Rectal smooth muscle tissue (tissue), 1 donor: ENCODE measurements at regions not wholly inside any gene's neighbourhood (a gene's known extent, or its start where the extent isn't known, plus 50 kb on each side); places are given as distances from the start of the nearest gene placed in this dataset.

ENCODE experiments used
- H3K27ac ChIP-seq: one replicate; pipeline ENCODE4 v1.7.0; 2013; ENCODE audit warnings: low read depth, low read length, inconsistent platforms
- H3K27me3 ChIP-seq: one replicate; pipeline ENCODE4 v1.7.0; 2013; ENCODE audit warnings: low read length; ENCODE audit not compliant: control insufficient read depth, insufficient read depth
- H3K36me3 ChIP-seq: one replicate; pipeline ENCODE4 v1.7.0; 2013; ENCODE audit warnings: low read length; ENCODE audit not compliant: control insufficient read depth, insufficient read depth
- H3K4me1 ChIP-seq: one replicate; pipeline ENCODE4 v1.7.0; 2013; ENCODE audit warnings: low read length; ENCODE audit not compliant: control insufficient read depth, insufficient read depth
- H3K4me3 ChIP-seq: one replicate; pipeline ENCODE4 v1.7.0; 2013; ENCODE audit warnings: low read length
- H3K9ac ChIP-seq: one replicate; pipeline ENCODE4 v1.7.0; 2013; ENCODE audit warnings: low read length

DNA sequence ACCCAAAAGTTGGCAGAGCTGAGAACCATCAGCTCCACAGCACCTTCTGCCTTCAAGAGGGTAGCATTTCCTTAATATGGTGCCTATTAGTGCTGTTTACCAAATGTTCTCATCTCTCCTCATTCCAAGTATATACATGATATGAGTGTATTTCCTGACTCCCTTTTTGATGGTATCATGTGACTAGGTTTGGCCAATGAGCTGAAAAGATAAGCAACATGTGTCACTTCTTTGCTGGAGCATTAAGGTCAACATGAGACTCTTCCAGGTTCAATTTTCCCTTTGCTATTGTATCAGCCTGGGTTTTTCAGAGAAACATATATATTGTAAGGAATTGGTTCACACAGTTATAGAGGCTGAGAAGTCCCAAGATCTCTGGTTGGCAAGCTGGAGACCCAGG, 310.9 kb downstream of the HRH4 start:
- Histone ChIP-seq H3K9ac (no peak overlapping the region), H3K27ac (no peak overlapping the region), H3K4me1 (no peaks in the 10 kb centered on the region), H3K4me3 (no peak overlapping the region), H3K36me3 (no peaks in the 10 kb centered on the region), H3K27me3 (no peaks in the 10 kb centered on the region)

- Histone ChIP-seq H3K9ac (no peak overlapping the region), H3K36me3 (no peaks in the 10 kb centered on the region), H3K27me3 (no peaks in the 10 kb centered on the region), H3K4me1 (no peaks in the 10 kb centered on the region), H3K27ac (no peak overlapping the region), H3K4me3 (no peak overlapping the region)
Observed at GRCh38 chr18:24773101-24773500, 312.7 kb downstream of the HRH4 start.

- Histone ChIP-seq H3K4me1 (no peaks in the 10 kb centered on the region), H3K36me3 (no peaks in the 10 kb centered on the region), H3K4me3 (no peak overlapping the region), H3K27me3 (no peaks in the 10 kb centered on the region), H3K9ac (no peak overlapping the region), H3K27ac (no peak overlapping the region)
Observed at GRCh38 chr18:24776019-24776418, 315.6 kb downstream of the HRH4 start.

GRCh38 chr18:24778810-24779418, 318.5 kb downstream of the HRH4 start:
- Histone ChIP-seq H3K4me3 (no peak overlapping the region), H3K27me3 (no peaks in the 10 kb centered on the region), H3K36me3 (no peaks in the 10 kb centered on the region), H3K27ac (no peak overlapping the region), H3K4me1 (no peaks in the 10 kb centered on the region), H3K9ac (no peak overlapping the region)

- H3K9ac ChIP-seq, result no peak overlapping the region
- H3K36me3 ChIP-seq, result no peaks in the 10 kb centered on the region
- H3K27ac ChIP-seq, result no peak overlapping the region
- no peaks in the 10 kb centered on the region for H3K4me1 ChIP-seq
- no peak overlapping the region for H3K4me3 ChIP-seq
- H3K27me3 ChIP-seq, result no peaks in the 10 kb centered on the region
Observed at GRCh38 chr18:24782566-24782965, 322.1 kb downstream of the HRH4 start.

- no peaks in the 10 kb centered on the region for H3K4me1 ChIP-seq
- no peak overlapping the region for H3K27ac ChIP-seq
- no peak overlapping the region for H3K4me3 ChIP-seq
- H3K36me3 ChIP-seq, result no peaks in the 10 kb centered on the region
- H3K27me3 ChIP-seq, result no peaks in the 10 kb centered on the region
- no peak overlapping the region for H3K9ac ChIP-seq
Observed at GRCh38 chr18:24785019-24785418, 324.6 kb downstream of the HRH4 start.

- Histone ChIP-seq H3K4me3 (no peak overlapping the region), H3K4me1 (no peaks in the 10 kb centered on the region), H3K27ac (no peak overlapping the region), H3K9ac (no peak overlapping the region), H3K27me3 (no peaks in the 10 kb centered on the region), H3K36me3 (no peaks in the 10 kb centered on the region)
Observed at GRCh38 chr18:24786027-24786426, 325.6 kb downstream of the HRH4 start.

DNA sequence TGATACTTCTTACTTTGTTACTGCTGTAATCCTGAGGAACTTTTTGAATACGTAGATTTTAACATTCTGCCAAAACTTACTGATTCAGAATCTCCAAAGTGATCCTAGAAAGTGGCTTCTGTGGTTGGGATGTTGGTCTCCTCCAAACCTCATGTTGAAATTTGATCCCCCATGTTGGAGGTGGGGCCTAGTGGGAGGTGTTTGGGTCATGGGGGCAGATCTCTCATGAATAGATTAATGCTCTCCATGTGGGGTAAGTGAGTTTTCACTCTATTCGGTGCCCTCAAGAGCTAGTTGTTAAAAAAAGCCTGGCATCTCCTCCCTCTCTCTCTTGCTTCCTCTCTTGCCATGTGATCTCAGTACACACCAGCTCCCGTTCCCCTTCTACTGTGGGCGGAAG, 329.9 kb downstream of the HRH4 start:
- H3K36me3 ChIP-seq, result no peaks in the 10 kb centered on the region
- no peak overlapping the region for H3K27ac ChIP-seq
- H3K9ac ChIP-seq, result no peak overlapping the region
- H3K4me3 ChIP-seq, result no peak overlapping the region
- H3K27me3 ChIP-seq, result no peaks in the 10 kb centered on the region
- H3K4me1 ChIP-seq, result no peaks in the 10 kb centered on the region

DNA sequence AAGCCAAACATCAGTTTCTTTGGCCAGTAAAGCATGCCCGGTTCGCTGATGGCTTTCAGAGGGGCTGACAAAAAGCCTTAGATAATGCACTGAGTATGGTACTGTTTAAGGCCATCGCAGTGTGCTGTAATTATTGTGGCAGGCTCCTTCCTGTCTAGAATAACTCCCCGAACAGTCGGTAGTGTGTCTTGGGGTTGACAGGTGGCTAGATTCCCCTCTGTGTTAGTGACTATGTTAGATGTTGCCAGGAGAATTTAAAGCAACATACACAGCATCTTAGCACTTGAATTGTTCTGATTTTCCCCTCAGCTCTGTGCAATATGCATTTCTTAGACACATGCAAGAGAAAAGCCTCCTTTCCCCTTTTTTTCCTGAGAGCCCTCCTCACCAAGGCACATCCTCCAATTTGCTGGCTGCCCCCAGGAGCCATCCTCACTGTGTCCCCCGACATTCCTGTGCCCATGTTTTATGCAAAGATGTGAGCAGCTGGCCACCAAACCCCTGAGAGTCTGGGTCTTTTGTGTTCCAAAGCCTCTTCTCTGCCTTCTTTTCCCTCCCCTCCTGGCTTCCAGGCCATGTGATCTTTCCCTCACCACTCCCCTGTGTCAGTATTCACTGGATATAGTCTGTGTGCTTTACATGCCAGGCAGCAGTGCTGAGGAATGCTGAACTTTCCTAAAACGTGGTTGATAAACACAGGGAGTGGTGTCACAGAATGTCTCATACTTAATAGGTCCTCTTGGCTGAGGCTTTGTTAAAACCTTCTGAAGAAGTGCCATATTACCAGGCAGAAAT, 331.5 kb downstream of the HRH4 start:
- H3K4me3 ChIP-seq, result no peak overlapping the region
- H3K36me3 ChIP-seq, result no peaks in the 10 kb centered on the region
- H3K27me3 ChIP-seq, result no peaks in the 10 kb centered on the region
- no peaks in the 10 kb centered on the region for H3K4me1 ChIP-seq
- H3K9ac ChIP-seq, result no peak overlapping the region
- no peak overlapping the region for H3K27ac ChIP-seq

GRCh38 chr18:24793742-24794141, 333.3 kb downstream of the HRH4 start:
- H3K27ac ChIP-seq, result no peak overlapping the region
- H3K4me3 ChIP-seq, result no peak overlapping the region
- H3K36me3 ChIP-seq, result no peaks in the 10 kb centered on the region
- H3K9ac ChIP-seq, result no peak overlapping the region
- H3K27me3 ChIP-seq, result no peaks in the 10 kb centered on the region
- H3K4me1 ChIP-seq, result no peaks in the 10 kb centered on the region

DNA sequence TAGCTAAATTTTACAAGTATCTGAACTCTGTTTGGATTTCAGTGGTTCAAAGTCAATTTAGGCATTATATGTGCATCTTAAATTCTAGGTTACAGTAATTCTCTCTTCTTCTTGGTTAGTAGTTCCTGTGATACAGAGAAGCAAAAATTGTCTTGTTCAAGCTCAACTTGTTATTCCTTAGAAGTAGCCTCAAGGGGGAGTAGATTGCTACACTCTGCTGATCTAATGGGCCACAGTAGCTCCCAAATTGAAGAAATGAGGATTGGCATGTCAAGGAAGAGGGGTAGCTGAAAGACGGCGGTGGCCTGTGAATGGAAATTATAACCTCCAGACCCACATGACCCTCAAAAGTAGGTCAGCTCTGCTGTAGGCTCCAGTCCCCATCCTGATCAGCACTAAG, 334.7 kb downstream of the HRH4 start:
- Histone ChIP-seq H3K27me3 (no peaks in the 10 kb centered on the region), H3K4me3 (no peak overlapping the region), H3K4me1 (no peaks in the 10 kb centered on the region), H3K9ac (no peak overlapping the region), H3K27ac (no peak overlapping the region), H3K36me3 (no peaks in the 10 kb centered on the region)

GRCh38 chr18:24797981-24798380, 337.5 kb downstream of the HRH4 start:
- Histone ChIP-seq H3K4me1 (no peaks in the 10 kb centered on the region), H3K36me3 (no peaks in the 10 kb centered on the region), H3K27ac (no peak overlapping the region), H3K27me3 (no peaks in the 10 kb centered on the region), H3K9ac (no peak overlapping the region), H3K4me3 (no peak overlapping the region)

GRCh38 chr18:24799176-24799575, 338.7 kb downstream of the HRH4 start:
- H3K9ac ChIP-seq, result no peak overlapping the region
- H3K27me3 ChIP-seq, result no peaks in the 10 kb centered on the region
- H3K36me3 ChIP-seq, result no peaks in the 10 kb centered on the region
- H3K4me3 ChIP-seq, result no peak overlapping the region
- H3K27ac ChIP-seq, result no peak overlapping the region
- no peaks in the 10 kb centered on the region for H3K4me1 ChIP-seq
